ENCODE measurements at regions not wholly inside any gene's neighbourhood (a gene's known extent, or its start where the extent isn't known, plus 50 kb on each side); places are given as distances from the start of the nearest gene placed in this dataset.

DNA sequence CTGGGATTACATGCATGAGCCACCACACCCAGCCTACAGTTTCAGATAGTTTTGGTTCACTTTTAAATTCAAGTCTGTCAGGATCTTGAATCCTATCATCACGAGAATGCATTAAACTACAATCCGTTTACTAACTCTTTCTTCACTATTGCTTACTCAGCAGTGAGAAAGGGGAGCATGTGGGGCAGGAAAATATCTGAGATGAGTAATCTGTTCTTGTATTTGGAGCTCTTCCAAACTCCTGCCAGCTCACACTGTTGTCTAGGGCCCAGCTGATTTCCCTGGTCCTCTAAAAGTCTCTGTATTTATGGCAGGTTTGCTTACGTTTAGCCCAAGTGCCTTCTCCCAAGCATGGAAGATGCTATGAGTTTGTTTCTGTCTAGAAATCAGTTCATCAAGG lies 152.2 kb downstream of the FGF18 start:
- TF ChIP-seq, protein P1, sequence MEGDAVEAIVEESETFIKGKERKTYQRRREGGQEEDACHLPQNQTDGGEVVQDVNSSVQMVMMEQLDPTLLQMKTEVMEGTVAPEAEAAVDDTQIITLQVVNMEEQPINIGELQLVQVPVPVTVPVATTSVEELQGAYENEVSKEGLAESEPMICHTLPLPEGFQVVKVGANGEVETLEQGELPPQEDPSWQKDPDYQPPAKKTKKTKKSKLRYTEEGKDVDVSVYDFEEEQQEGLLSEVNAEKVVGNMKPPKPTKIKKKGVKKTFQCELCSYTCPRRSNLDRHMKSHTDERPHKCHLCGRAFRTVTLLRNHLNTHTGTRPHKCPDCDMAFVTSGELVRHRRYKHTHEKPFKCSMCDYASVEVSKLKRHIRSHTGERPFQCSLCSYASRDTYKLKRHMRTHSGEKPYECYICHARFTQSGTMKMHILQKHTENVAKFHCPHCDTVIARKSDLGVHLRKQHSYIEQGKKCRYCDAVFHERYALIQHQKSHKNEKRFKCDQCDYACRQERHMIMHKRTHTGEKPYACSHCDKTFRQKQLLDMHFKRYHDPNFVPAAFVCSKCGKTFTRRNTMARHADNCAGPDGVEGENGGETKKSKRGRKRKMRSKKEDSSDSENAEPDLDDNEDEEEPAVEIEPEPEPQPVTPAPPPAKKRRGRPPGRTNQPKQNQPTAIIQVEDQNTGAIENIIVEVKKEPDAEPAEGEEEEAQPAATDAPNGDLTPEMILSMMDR (IDR thresholded peaks at IDR 0.05): no peak
- H3K4me3 ChIP-seq: no peak overlapping the region
- H3K36me3 ChIP-seq: no peaks in the 10 kb centered on the region
- H3K9me3 ChIP-seq: peaks cover 16% of the 10 kb centered on the region
- H3K27ac ChIP-seq: no peak overlapping the region
- no peaks in the 10 kb centered on the region for H3K27me3 ChIP-seq (replicated peaks; ENCODE audit: insufficient read depth)
- ATAC-seq (ENCODE audit: insufficient number of reproducible peaks, low FRiP score, low read depth) (no peak), DNase-seq (ENCODE audit: low spot score) (no peak)
- no peaks in the 10 kb centered on the region for H3K4me1 ChIP-seq (ENCODE audit: control insufficient read depth in 1 of 2, low read depth in 2 of 2)

- no peak overlapping the region for H3K4me3 ChIP-seq
- H3K36me3 ChIP-seq: no peaks in the 10 kb centered on the region
- DNase-seq (ENCODE audit: low spot score): no peak
- peaks cover 16% of the 10 kb centered on the region for H3K9me3 ChIP-seq
- no peak overlapping the region for H3K27ac ChIP-seq
- TF ChIP-seq, protein P1 (IDR thresholded peaks at IDR 0.05): no peak
- ATAC-seq (ENCODE audit: insufficient number of reproducible peaks, low FRiP score, low read depth): no peak
- no peaks in the 10 kb centered on the region for H3K4me1 ChIP-seq (ENCODE audit: control insufficient read depth in 1 of 2, low read depth in 2 of 2)
- no peaks in the 10 kb centered on the region for H3K27me3 ChIP-seq (replicated peaks; ENCODE audit: insufficient read depth)
These were observed 153.6 kb downstream of the FGF18 start for GRCh38 chr5:171573021-171573420.

- Histone ChIP-seq H3K27me3 (replicated peaks; ENCODE audit: insufficient read depth) (no peaks in the 10 kb centered on the region), H3K4me3 (no peak overlapping the region), H3K36me3 (no peaks in the 10 kb centered on the region), H3K9me3 (peaks cover 14% of the 10 kb centered on the region), H3K4me1 (ENCODE audit: control insufficient read depth in 1 of 2, low read depth in 2 of 2) (no peaks in the 10 kb centered on the region), H3K27ac (no peak overlapping the region)
- DNase-seq (ENCODE audit: low spot score): no peak
- ATAC-seq (ENCODE audit: insufficient number of reproducible peaks, low FRiP score, low read depth): no peak
- TF ChIP-seq, protein P1 (IDR thresholded peaks at IDR 0.05): no peak
These were observed 154.2 kb downstream of the FGF18 start for GRCh38 chr5:171573451-171574225.

GRCh38 chr5:171574376-171574775 lies 154.9 kb downstream of the FGF18 start:
- no peak for ATAC-seq (ENCODE audit: insufficient number of reproducible peaks, low FRiP score, low read depth)
- H3K4me3 ChIP-seq: no peak overlapping the region

GRCh38 chr5:171575386-171575785 lies 155.9 kb downstream of the FGF18 start:
- H3K36me3 ChIP-seq: no peaks in the 10 kb centered on the region
- H3K27ac ChIP-seq: no peak overlapping the region
- no peak for ATAC-seq (ENCODE audit: insufficient number of reproducible peaks, low FRiP score, low read depth)
- no peaks in the 10 kb centered on the region for H3K4me1 ChIP-seq (ENCODE audit: control insufficient read depth in 1 of 2, low read depth in 2 of 2)
- H3K27me3 ChIP-seq (replicated peaks; ENCODE audit: insufficient read depth): no peaks in the 10 kb centered on the region
- no peak overlapping the region for H3K4me3 ChIP-seq
- H3K9me3 ChIP-seq: no peaks in the 10 kb centered on the region
- DNase-seq (ENCODE audit: low spot score): no peak
- TF ChIP-seq, protein P1 (IDR thresholded peaks at IDR 0.05): no peak

More at GRCh38 chr5:171574376-171574775, 154.9 kb downstream of the FGF18 start:
- Histone ChIP-seq H3K4me1 (ENCODE audit: control insufficient read depth in 1 of 2, low read depth in 2 of 2) (no peaks in the 10 kb centered on the region), H3K36me3 (no peaks in the 10 kb centered on the region), H3K27ac (no peak overlapping the region), H3K9me3 (peaks cover 7% of the 10 kb centered on the region), H3K27me3 (replicated peaks; ENCODE audit: insufficient read depth) (no peaks in the 10 kb centered on the region)
- TF ChIP-seq, protein P1 (IDR thresholded peaks at IDR 0.05): no peak
- DNase-seq (ENCODE audit: low spot score): no peak

All from thoracic aorta (tissue), 2 donors.